GM21526 (cell line): ENCODE measurements at regions not wholly inside any gene's neighbourhood (a gene's known extent, or its start where the extent isn't known, plus 50 kb on each side); places are given as distances from the start of the nearest gene placed in this dataset.

Source experiments
- ATAC-seq: cut with Tn5 transposase; IDR thresholded peaks from one replicate; pipeline ENCODE4 v1.9.1; 2021; ENCODE audit warnings: moderate library complexity; ENCODE audit not compliant: unreplicated experiment, low FRiP score

GRCh38 chr11:45369313-45369712 is 83.2 kb upstream of the SYT13 start:
- no peak for ATAC-seq

DNA sequence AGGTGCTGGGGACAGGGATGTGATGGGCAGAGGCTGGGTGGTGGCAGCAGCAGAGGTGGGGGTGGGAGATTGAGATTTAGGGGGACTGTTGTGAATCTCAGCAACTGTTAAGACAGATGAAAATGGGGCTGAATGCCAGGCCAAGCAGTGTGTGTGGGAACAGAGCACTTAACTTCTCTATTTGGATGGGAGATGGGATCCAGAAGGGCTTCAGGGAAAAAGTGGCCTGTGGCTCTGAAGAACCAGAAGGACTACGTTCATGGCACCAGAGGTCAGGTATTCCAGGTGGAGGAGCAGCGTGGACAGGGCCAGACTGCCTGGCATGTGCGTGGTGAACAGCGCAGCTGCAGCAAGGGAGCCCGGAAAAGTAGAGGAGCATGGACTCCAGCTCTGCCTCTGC is 82.6 kb upstream of the SYT13 start:
- no peak for ATAC-seq

GRCh38 chr11:45366619-45367190 is 80.6 kb upstream of the SYT13 start:
- ATAC-seq: no peak

- ATAC-seq: no peak
Measured at GRCh38 chr11:45365961-45366618, 79.9 kb upstream of the SYT13 start.

DNA sequence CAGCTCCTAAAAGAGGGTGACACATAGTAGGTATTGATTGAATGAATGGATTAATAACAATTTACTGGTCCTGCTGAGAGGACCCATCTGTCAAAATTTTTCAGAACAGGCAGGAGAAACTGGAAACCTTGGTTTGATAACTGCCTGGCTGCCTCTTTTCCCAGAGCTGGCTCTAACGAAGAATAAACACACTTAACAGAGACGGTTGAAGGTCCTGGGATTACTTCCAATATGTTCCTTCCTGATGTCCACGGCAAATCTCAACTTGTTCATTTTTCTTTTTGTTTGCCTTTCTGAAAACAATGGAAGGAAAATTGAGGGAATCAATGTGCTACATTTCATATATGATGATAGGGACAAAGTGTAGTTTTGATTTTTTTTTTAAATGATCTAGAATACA is 76.5 kb upstream of the SYT13 start:
- ATAC-seq: no peak

DNA sequence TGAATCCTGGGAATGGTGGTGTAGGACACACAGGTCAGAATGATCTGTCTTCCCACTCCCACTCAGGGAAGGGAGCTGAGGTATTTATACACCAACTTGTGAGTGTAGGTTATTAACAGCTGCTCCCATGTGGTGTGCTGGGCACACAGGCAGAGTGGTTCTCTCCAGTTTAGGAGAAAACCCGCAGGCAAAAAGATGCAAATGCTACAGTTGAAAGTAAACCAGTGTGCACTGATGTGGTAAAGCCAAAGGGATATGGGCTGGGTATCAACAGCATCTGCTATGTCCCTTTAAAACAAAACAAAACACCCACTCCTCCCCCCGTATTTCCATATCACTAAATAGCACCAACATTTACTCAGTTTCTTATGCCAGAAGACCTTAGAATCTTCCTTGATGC is 75.4 kb upstream of the SYT13 start:
- ATAC-seq: no peak

DNA sequence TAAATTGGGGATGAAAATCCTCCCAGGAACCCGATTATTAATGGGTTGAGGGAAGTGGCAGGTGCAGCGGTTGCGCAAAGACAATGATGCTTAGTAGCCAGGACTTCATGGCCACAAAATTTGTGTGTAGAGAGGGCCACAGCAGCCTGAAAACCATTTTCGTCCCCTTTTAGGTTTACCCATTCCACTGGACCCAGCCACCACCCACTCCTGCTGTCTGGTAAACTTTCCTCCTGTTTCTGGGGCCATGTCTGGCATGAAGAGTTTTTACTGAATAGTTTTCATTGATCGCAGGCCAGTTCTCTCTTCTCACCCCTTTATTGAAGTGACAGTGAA is 69.5 kb upstream of the SYT13 start:
- no peak for ATAC-seq

DNA sequence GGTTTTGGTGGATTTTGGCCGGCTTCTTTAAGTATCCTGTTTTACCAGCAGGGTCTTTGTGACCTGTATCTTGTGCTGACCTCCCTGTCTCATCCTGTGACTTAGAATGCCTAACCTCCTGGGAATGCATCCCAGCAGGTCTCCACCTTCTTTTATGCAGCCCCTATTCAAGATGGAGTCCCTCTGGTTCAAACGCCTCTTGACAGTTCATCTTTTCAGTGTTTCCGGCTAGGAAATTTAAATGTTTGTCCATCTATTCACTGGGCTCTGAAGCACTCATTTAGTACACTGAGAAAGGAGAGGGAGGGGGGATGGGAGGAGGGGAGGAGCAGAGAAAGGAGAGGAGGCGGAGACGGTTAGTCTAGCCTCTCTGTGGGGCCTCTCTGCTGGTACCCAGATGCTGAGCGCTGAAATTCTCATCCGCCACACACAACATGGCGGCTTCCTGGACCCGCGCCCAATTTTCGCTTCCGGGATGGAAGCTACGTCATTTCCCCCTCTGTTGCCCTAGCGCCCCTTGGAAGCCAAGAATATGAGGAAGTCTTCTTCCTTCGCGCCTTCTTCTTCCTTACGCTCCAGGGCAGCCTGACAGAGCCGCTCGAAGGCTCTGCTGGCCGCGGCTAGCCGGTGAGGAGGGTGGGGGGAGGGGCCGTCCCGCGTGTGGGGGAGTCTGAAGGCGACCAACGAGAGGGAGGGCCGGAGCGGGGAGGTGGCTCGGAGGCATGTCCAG is 69.0 kb upstream of the SYT13 start:
- peak; percentile 87 for ATAC-seq

GRCh38 chr11:45348729-45349128 is 62.6 kb upstream of the SYT13 start:
- ATAC-seq: no peak

- no peak for ATAC-seq
Measured at GRCh38 chr11:45347348-45348082, 61.4 kb upstream of the SYT13 start.

GRCh38 chr11:45345491-45345890 is 59.4 kb upstream of the SYT13 start:
- ATAC-seq: no peak

DNA sequence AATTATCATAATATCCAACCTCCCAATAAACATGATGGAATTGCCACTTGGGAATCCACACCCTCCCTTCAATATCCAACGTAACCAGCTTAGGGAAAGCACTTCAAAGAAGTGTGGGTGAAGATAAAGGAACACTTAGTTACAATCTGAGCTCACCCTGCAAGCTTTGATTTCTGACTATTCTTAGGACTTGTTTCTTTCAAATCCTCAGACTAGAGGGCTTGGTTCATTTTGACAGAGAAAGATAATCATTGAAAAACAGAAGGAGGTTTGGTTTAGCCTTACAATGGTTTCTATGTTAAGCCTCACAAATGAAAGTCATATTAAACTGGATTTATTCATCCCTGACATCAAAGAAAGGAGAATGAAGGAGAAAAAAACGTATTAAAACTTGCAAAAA is 57.9 kb upstream of the SYT13 start:
- no peak for ATAC-seq

DNA sequence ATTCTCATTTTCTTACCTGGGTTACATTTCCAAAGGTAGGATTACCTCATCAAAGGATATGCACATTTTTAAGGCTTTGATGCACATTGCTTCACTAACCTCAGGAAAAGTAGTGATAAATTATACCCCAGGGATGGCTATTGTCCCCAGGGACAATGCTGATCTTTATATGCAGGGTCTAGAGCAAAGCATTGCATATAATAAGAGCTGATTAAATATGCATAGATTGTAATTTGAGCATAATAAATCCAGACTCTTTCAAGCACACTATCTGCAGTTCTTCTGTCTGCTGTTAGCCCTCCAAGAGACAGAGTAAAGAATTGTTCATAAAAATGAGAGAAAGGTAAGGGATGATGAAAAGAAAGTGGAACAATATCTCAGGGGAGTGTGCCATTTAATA is 57.3 kb upstream of the SYT13 start:
- ATAC-seq: no peak

GRCh38 chr11:45341372-45341771 is 55.2 kb upstream of the SYT13 start:
- ATAC-seq: no peak

DNA sequence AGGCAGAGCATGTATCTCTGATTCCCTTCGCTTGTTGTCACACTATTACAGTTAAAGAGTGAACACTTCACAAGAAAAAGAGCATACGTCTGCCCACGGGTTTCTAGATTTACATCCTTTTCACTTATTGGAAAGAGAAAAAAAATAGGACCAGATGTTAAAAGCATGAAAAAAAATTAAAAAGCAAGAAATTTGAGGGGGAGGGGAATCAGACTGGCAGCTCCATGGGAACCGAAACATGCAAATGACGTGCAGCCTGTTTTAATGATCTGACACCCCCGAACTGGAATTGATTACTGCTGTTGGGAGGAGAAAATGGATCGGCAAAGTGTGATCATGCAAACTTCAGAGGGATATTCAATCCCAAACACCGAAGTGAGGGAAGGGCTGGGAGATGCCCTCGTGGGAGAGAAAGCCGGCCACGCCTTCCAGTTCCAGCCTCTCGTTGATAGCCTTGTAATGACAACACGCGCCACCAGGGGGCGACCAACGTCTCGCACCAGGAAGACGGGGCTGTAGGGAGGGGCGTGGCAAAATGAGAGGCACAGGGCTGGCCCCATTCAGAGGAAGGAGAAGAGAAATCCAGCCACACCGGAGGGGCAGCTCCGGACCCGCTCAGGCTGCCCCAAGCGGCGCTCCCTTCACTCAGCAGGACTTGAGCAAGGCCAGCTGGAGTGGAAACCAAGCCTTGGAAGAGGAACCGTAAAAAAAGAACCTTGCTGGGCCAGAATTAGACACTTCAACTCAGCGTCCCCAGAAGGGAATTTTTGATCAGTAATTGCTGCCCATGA is 53.8 kb upstream of the SYT13 start:
- peak; percentile 93 for ATAC-seq

GRCh38 chr11:45337583-45338360 is 51.6 kb upstream of the SYT13 start:
- ATAC-seq: no peak

DNA sequence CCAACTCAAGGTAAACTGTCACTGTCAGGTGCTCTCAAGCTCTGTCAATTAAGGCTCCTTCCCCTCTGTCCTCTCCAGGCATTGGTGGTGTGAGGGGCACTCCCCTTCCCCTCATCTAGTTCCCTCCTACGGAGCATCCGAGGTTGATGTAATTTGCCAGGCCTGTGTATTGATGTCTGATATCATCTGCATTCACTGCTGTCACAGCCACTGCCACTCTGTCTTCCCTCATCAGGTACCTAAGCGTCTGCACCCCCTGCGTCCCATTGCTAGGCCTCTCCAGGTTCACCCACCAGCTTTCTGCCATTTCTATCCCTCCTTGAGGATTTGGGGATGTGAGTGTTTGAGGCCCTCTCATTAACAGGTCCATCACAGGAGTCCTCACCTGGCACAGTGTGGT is 50.0 kb upstream of the SYT13 start:
- no peak for ATAC-seq
